Pulmonary artery endothelial cell (primary cell): ENCODE measurements at regions not wholly inside any gene's neighbourhood (a gene's known extent, or its start where the extent isn't known, plus 50 kb on each side); places are given as distances from the start of the nearest gene placed in this dataset.

Experiments
- DNase-seq: peaks from one replicate; pipeline ENCODE4 v3.0.0-alpha.2; 2011; ENCODE audit warnings: low read depth, low spot score

DNA sequence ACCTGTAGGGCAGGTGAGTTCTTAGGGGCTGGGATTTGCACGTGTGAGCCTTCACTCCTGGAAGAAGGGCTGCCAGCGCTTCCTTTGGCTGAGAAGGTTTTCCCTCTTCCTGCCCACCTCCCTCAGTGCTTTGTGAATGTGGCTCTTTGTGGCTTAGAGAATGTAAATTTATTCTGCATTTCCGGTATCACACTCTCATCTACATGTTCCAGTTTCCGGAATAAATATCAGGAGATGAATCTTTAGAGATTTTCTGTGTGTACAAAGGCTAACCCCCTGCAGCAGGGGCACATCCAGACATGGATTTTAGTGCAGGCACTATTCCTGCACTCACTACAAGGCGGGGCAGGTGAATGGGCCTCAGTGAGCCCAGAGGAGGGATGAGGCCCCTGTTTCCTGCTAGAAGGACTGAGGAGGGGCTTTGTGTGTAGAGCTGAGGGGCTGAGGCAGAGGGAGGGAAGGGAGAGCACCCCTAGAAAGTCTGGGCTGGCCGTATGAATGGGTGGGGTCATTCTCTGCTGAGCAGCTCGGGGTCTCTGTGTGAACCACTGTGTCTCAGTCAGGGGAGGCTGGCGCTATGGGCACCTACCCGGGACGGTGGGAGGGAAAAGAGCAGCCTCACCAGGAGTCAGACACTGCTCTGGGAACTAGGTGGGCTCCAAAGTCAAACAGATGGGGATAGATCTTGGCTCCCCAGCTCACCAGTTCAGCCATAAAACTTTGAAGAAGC is 207.5 kb downstream of the MATN1 start:
- no peak for DNase-seq

- no peak for DNase-seq
Measured at GRCh38 chr1:30514945-30515344, 208.4 kb downstream of the MATN1 start.

DNA sequence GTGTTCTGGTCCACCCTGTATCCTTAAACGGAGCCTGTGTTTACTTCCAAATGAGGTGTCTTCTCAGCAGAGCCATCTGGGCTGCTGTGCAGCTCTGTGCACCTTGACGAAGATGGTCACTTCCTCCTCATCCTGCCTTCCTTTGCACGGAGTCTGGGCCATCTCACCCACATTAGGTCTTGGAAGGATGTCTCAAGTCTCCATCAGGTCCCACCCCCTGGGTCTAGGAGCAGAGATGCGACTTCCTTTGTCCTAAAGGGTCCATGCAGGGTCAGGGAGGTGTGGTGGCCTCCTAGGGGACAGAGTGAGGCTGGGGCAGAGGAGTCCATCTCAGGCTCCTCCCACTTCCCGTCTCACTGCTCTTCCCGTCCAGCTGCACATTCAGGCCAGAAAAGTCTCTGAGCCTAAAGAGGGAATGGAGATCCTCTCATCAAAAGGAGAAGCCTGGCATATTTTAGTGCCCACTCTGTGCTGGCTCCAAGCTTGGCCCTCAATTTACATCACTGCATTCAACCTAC is 209.2 kb downstream of the MATN1 start:
- DNase-seq = no peak

DNA sequence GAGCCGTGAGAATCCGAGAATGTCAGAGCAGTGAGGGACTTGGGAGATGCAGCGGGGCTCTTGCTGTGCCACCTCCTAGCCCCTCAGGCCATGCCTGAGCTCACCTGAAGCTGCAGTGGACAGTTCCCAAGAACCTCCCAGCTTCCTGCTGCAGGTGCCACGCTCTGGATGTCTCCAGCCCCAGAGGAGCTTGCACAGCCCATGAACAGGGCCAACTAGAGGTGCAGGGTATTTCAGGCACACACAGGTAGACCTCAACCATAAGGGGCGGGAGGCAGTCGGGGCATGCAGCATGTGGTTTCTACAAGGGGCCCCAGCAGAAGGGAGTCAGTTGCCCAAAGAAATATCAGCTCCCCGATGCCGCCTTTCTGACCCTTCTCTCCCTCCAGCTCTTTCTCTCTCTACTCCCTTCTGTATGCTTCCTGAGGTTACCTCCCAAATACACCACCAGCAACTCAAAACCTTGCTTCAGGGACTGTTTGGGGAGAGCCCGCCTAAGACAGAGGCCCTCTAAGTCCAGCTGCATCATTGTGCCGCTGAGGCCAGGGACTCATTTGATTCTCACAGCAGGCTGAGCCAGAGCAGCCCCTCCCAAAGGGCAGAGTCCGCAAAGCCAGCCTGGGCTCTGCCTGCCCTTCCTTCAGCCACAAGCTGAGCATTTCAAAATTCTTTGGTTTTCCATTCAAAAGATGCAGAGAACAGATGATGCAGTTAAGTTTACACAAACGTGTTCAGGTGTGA is 209.8 kb downstream of the MATN1 start:
- DNase-seq = no peak

- no peak for DNase-seq
Measured at GRCh38 chr1:30512914-30513265, 210.5 kb downstream of the MATN1 start.

- DNase-seq = no peak
Measured at GRCh38 chr1:30511991-30512913, 211.1 kb downstream of the MATN1 start.

DNA sequence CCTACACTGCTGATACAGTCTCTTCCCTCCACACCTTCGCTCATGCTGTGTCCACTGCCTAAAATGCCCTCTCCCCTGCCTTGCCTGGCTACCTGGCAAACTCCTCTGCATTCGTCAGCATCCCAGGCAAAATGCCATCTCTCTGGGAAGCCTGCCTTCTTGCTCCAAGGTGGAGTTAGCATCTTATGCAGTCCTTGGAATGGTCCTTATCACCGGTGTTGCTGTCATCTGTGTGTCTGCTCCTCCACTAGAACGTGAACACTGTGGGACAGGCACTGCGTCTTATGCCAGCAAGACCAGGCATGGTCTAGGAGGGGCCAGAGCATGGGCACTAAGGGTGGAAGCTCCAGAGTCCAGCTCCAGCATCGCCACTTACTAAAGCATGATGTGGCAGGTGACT is 211.8 kb downstream of the MATN1 start:
- no peak for DNase-seq

DNA sequence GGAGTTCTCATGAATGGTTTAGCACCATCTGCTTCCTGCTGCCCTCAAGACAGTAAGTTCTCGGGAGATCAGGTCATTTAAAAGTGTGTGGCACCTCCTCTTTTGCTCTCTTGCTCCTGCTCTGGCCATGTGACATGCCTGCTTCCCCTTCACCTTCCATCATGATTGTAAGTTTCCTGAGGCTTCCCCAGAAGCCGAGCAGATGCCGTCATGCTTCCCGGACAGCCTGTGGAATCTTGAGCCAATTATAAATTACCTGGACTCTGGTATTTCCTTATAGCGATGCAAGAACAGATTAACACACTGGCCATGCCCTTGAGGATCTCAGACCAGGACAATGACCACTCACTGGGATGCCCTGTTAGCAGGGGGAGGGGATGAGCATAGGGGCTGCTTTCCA is 212.3 kb downstream of the MATN1 start:
- DNase-seq = no peak

- no peak for DNase-seq
Measured at GRCh38 chr1:30509670-30510069, 213.7 kb downstream of the MATN1 start.

GRCh38 chr1:30508611-30509010 is 214.8 kb downstream of the MATN1 start:
- DNase-seq = no peak

DNA sequence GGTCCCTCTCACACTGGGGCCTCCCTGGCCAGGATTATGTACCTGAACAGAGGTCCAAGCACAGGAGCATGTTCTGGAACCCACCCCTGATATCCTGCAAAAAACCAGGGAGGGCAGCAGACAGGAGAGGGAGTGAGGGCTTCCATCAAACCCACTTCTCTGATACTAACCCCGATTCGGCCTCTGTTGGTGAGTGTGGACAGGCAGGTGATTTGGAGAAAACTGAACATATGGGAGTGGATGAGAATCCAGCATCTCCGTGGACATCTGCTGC is 215.3 kb downstream of the MATN1 start:
- no peak for DNase-seq

- DNase-seq = no peak
Measured at GRCh38 chr1:30507401-30508174, 215.8 kb downstream of the MATN1 start.

GRCh38 chr1:30507016-30507312 is 216.4 kb downstream of the MATN1 start:
- DNase-seq = no peak

DNA sequence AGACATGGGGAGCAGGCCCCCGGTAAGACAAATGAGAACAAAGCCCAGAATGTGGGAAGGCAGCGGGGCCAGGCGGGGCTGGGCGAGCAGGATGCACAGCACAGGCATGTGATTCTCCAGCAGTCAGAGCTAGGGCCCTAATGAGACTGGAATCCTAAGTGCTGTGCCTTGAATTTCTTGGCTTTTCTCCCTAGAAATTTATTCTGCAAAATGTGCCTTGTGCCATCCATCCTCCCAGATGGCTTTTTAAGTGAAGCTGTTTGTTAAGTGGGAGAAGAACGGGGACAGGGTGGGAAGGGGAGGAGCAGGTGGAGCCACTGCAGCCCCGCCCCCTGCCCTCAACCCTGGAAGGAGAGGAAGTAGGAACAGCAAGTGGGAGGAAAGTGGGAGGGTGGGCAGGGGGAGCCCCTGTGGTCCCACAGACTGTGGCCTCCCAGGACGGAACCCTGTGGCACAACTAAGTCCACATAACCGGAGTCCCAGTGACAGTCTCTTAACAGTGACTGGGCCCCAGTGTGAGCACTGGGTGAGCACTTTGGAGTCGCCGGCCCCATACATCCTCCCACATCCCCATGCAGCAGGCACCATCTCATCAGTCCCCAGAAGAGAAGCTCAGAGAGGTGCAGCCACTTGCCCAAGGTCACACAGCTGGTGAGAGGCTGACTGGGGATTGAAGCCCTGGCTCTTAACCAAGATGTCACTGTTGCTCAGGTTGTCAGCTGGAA is 216.9 kb downstream of the MATN1 start:
- DNase-seq = no peak

DNA sequence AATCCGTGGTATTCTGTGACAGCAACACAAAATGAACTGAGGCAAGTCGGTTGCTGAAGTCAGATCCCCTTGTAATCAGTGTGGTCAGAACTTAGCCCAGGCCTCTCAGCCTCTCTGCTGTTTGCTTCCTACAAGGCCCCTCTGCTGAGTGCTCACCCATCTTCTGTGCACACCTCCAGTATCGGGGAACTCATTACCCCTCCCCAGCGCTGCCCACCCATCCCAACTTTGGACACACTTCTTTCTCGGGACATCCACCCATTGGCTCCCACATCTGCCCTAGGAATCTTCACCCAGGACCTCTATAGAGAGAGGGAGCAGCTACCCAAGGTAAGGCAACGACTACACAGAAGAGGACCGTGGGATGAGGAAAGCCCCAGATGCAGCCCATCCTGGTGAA is 217.5 kb downstream of the MATN1 start:
- DNase-seq = no peak

DNA sequence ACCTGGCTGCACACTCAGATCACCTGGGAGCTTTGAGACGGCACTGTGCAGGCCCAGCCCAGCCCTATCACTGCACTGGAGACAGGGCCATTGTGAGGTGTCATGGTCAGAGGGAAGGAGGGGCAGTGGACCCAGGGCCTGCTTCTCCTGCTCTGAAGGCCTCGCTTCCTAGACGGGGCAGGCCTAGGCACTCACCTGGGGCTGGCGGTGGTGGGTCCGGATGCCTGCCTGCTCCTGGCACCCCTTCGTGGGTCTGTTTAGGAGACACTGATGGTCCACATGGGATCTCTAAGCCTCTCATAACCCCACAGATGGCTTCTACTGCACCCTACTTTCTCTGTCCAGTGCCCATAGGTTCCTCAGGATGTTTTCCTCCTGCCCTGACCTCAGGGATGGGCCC is 230.9 kb downstream of the MATN1 start:
- DNase-seq = no peak

DNA sequence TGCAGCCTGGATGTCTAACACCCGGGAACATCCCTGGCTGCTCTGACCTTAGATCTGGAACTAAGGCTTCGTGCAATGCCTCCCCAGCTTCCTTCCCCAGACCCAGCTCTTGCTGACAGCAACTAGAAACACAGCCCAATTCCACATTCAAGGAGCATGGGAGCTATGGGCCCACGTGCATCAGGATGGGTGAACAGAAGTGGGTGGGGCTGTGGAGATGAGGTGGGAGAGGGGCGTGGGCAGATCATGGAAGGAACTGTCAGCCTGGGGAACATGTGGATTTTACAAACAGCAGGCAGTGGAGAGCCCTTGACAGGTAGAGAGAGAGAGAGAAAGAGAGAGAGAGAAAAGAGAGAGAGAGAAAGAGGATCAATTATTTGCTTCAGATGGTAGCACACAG is 231.6 kb downstream of the MATN1 start:
- DNase-seq = no peak

- DNase-seq = no peak
Measured at GRCh38 chr1:30490554-30491053, 232.8 kb downstream of the MATN1 start.

GRCh38 chr1:30489737-30490389 is 233.5 kb downstream of the MATN1 start:
- DNase-seq = no peak

DNA sequence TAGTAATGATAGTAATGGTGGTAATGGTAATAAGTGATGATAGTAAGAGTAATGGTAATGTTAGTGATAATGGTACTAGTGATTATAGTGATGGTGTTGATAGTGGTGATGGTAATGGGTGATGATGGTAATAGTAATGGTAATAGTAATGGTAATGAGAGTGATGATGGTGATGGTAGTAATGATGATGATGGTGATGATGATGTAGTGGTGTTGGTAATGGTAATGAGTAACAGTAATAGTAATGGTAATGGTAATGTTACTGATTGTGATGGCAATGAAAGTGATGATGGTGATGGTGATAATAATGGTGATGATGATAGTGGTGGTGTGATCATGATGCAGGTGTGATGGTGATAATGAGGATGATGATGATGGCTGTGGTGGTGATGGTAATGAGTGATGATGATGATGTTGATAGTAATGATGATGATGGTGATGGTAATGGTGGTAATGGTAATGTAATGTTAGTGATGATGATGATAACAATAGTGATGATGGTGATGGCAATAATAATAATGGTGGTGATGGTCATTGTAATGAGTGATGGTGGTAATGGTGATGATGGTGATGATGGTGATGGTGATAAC is 235.0 kb downstream of the MATN1 start:
- DNase-seq = no peak
